OCI-LY1 (cell line): ENCODE measurements at regions not wholly inside any gene's neighbourhood (a gene's known extent, or its start where the extent isn't known, plus 50 kb on each side); places are given as distances from the start of the nearest gene placed in this dataset.

Experiments used
- H2AFZ ChIP-seq: fragments of 200-600 bp; sonication (generic), shearing (Covaris generic); 2 replicates; pipeline ENCODE4 v1.6.0; 2014; ENCODE audit warnings: antibody characterized with exemption, mild to moderate bottlenecking, low read length
- H3F3A ChIP-seq: fragments of 200-600 bp; sonication (generic), shearing (Covaris generic); 2 replicates; pipeline ENCODE4 v1.6.0; 2014; ENCODE audit warnings: mild to moderate bottlenecking, antibody characterized with exemption, low read length, moderate library complexity; ENCODE audit not compliant: insufficient read depth
- H3K27ac ChIP-seq: fragments of 200-600 bp; sonication (generic); 2 replicates; pipeline ENCODE4 v1.5.1; 2014; ENCODE audit warnings: low read length, mixed run types, mild to moderate bottlenecking, low read depth; ENCODE audit not compliant: poor library complexity, severe bottlenecking
- H3K27me3 ChIP-seq: fragments of 200-600 bp; sonication (generic); 2 replicates; pipeline ENCODE4 v1.6.0; 2014; ENCODE audit warnings: antibody characterized with exemption, mild to moderate bottlenecking, low read length, moderate library complexity; ENCODE audit not compliant: insufficient read depth
- H3K36me3 ChIP-seq: fragments of 200-600 bp; sonication (generic); 2 replicates; pipeline ENCODE4 v1.6.1; 2014; ENCODE audit warnings: mild to moderate bottlenecking, antibody characterized with exemption, low read length, moderate library complexity, mixed read lengths; ENCODE audit not compliant: insufficient read depth
- H3K4me1 ChIP-seq: fragments of 200-600 bp; sonication (generic); 2 replicates; pipeline ENCODE4 v1.5.1; 2014; ENCODE audit warnings: mild to moderate bottlenecking, low read length, moderate library complexity; ENCODE audit not compliant: insufficient read depth, severe bottlenecking
- H3K4me2 ChIP-seq: fragments of 200-600 bp; sonication (generic), shearing (Covaris generic); 2 replicates; pipeline ENCODE4 v1.6.1; 2014; ENCODE audit warnings: low read length
- H3K4me3 ChIP-seq: fragments of 200-600 bp; sonication (generic); 2 replicates; pipeline ENCODE4 v1.5.1; 2014; ENCODE audit warnings: low read length, low read depth, mild to moderate bottlenecking, mixed read lengths; ENCODE audit not compliant: poor library complexity, severe bottlenecking
- H3K79me2 ChIP-seq: fragments of 200-600 bp; shearing (Covaris generic); 2 replicates; pipeline ENCODE4 v1.6.1; 2016; ENCODE audit warnings: mixed run types, low read length, mixed read lengths; ENCODE audit not compliant: insufficient read depth
- H3K9ac ChIP-seq: fragments of 200-600 bp; sonication (generic), shearing (Covaris generic); 2 replicates; pipeline ENCODE4 v1.6.1; 2014; ENCODE audit warnings: mild to moderate bottlenecking, low read length, mixed read lengths
- H3K9me2 ChIP-seq: fragments of 200-600 bp; sonication (generic), shearing (Covaris generic); 2 replicates; pipeline ENCODE4 v1.6.1; 2014; ENCODE audit warnings: low read depth, mild to moderate bottlenecking, low read length, mixed read lengths
- H3K9me3 ChIP-seq: fragments of 200-600 bp; shearing (Covaris generic); 2 replicates; pipeline ENCODE4 v1.6.1; 2014; ENCODE audit warnings: low read length, mixed read lengths
- H4K20me1 ChIP-seq: fragments of 200-600 bp; sonication (generic), shearing (Covaris generic); 2 replicates; pipeline ENCODE4 v1.6.0; 2016; ENCODE audit warnings: mild to moderate bottlenecking, low read length; ENCODE audit not compliant: insufficient read depth
- EZH2 ChIP-seq: fragments of 200-600 bp; sonication (generic), shearing (Covaris generic); IDR thresholded peaks from 2 replicates; pipeline ENCODE4 v1.8.0; 2017; ENCODE audit warnings: borderline replicate concordance, mixed run types, mild to moderate bottlenecking, antibody characterized with exemption, low read length, moderate library complexity, mixed read lengths
- TF ChIP-seq, protein P1 (sequence below): fragments of 200-600 bp; sonication (generic), shearing (Covaris generic); IDR thresholded peaks from 2 replicates; pipeline ENCODE4 v1.5.1; 2017; ENCODE audit warnings: mild to moderate bottlenecking, antibody characterized with exemption, low read length, moderate library complexity, mixed read lengths

DNA sequence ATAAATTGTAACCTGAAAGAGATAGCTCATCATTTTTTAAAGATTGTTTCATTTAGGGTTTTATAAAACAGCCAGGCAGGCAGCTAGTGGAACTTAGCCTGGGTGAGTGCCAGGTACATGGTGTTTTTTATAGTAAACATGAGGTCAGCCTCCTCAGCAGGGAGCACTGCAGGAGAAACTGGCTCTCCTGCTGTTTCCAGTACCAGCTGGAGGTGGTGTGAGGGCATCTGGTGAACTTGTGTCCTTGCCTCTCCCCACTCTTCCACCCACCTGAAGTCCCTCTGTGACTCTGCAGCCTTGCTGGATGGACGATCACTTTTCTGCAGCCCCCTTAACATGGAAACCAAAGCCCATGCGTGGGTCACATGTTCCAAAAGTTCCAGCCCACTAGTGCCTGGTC, 128.4 kb downstream of the FAM174B start:
- Histone ChIP-seq H3K4me3 (no peak overlapping the region), H3K9me2 (no peaks in the 10 kb centered on the region), H2AFZ (no peak overlapping the region), H3K27me3 (0 out of 2 replicates have a peak, but pooled peaks cover 2% of the 10 kb centered on the region), H3K36me3 (no peaks in the 10 kb centered on the region), H3K27ac (no peak overlapping the region), H3K79me2 (no peaks in the 10 kb centered on the region), H3F3A (no peaks in the 10 kb centered on the region), H3K9ac (no peak overlapping the region), H3K4me1 (no peaks in the 10 kb centered on the region), H4K20me1 (no peaks in the 10 kb centered on the region), H3K4me2 (no peak overlapping the region), H3K9me3 (no peaks in the 10 kb centered on the region)
- no peak for TF ChIP-seq EZH2
- TF ChIP-seq, protein P1, sequence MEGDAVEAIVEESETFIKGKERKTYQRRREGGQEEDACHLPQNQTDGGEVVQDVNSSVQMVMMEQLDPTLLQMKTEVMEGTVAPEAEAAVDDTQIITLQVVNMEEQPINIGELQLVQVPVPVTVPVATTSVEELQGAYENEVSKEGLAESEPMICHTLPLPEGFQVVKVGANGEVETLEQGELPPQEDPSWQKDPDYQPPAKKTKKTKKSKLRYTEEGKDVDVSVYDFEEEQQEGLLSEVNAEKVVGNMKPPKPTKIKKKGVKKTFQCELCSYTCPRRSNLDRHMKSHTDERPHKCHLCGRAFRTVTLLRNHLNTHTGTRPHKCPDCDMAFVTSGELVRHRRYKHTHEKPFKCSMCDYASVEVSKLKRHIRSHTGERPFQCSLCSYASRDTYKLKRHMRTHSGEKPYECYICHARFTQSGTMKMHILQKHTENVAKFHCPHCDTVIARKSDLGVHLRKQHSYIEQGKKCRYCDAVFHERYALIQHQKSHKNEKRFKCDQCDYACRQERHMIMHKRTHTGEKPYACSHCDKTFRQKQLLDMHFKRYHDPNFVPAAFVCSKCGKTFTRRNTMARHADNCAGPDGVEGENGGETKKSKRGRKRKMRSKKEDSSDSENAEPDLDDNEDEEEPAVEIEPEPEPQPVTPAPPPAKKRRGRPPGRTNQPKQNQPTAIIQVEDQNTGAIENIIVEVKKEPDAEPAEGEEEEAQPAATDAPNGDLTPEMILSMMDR = no peak

DNA sequence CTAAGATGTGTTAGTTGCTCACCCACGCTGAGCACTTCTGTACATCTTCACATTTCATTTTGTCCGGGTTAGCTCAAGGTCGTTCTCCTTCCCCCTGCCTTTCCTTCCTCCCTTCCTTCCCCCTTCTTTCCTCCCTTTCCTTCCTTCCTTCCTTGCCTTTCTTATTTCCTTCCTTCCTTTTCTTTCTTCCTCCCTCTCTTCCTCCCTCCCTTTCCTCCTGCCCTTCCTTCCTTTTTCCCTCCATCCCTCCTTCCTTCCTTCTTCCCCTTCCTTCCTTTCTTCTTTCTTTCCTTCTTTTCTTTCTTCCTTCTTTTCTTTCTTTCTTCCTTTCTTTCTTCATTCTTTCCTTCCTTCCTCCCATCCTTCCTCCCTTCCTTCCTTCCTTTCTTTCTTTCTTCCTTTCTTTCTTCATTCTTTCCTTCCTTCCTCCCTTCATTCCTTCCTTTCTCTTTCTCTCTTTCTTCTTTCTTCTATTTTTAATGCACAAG, 129.8 kb downstream of the FAM174B start:
- no peaks in the 10 kb centered on the region for H4K20me1 ChIP-seq
- no peak overlapping the region for H3K4me3 ChIP-seq
- H3F3A ChIP-seq = no peaks in the 10 kb centered on the region
- H3K4me2 ChIP-seq = no peak overlapping the region
- no peaks in the 10 kb centered on the region for H3K79me2 ChIP-seq
- H3K4me1 ChIP-seq = no peaks in the 10 kb centered on the region
- no peaks in the 10 kb centered on the region for H3K9me2 ChIP-seq
- TF ChIP-seq, protein P1 = no peak
- no peak for TF ChIP-seq EZH2
- H2AFZ ChIP-seq = no peak overlapping the region
- H3K27me3 ChIP-seq = no peaks in the 10 kb centered on the region
- H3K36me3 ChIP-seq = no peaks in the 10 kb centered on the region
- no peak overlapping the region for H3K9ac ChIP-seq
- no peaks in the 10 kb centered on the region for H3K9me3 ChIP-seq
- H3K27ac ChIP-seq = no peak overlapping the region

DNA sequence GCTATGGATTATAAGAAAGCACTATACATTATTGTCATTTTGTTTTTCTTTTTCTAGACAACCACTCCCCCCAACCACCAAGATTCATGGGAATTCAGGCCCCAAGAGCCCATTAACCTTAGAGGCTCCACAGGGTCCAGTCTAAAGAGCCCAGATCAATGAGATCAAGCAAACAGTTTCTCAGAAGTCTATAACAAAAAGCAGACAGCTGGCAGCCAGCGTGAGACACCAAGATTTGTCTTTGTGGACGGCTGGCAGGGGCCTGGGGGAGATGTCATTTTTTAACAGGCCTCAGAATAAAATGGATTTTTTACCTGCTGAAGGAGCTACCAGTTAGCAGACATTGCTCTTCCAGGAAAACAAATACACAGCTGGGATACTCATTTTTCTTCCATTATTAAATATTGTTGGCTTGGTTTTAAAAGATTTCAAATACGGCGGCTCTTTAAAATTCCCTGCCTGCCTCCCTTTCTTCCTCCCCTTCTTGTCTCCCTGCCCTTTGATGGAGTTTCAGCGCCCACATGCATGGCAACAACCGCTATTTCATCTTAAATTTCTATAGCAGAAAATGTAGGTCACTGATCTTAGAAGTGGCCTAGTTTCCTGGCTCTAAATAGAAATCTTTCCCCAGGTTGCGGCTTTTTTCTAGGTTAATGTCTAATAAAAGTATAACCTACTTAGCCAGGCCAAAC, 130.6 kb downstream of the FAM174B start:
- Histone ChIP-seq H2AFZ (no peak overlapping the region), H3K27me3 (no peaks in the 10 kb centered on the region), H3K4me3 (no peak overlapping the region), H3K4me2 (no peak overlapping the region), H3K9me3 (no peaks in the 10 kb centered on the region), H3K9me2 (no peaks in the 10 kb centered on the region), H3K27ac (no peak overlapping the region), H3K9ac (no peak overlapping the region), H3F3A (no peaks in the 10 kb centered on the region), H4K20me1 (no peaks in the 10 kb centered on the region), H3K36me3 (no peaks in the 10 kb centered on the region), H3K79me2 (no peaks in the 10 kb centered on the region), H3K4me1 (no peaks in the 10 kb centered on the region)
- TF ChIP-seq EZH2 = no peak
- TF ChIP-seq, protein P1 = no peak
